ENCODE measurements at regions not wholly inside any gene's neighbourhood (a gene's known extent, or its start where the extent isn't known, plus 50 kb on each side); places are given as distances from the start of the nearest gene placed in this dataset.
"Not testable (repeated sequence)": the region's sequence is repeated elsewhere in the genome, so short reads cannot be mapped to it uniquely, and the experiment has no call there.

DNA sequence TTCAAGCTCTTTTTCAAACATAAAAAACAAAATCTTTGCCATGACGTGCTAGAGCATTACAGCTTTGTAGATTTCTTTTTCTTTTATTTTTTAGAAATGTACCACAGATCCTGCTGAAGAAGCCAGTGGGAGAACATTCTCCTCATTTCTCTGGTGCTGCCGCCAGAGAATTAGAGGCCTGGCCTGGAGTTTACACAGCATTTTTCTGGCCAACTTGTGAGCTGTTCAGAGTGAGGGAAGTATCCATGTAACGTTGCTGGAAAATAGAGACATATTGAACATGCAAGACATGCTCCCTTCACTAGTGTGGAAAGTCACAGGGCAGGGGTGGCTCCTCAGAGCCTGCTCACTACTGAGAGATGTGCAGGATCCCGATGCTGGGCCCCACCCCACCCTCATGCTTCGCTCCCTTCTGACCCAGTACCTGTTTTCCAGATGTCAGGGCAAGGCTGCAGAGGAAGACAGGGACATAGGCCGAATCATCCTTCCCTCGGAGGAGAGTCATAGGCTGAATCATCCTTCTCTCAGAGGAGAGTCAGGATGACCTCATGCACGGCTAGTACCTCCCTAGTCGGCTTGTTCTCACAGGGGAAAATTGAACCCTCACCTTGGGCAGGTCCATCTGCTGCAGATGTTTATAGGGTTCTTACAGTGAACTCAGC, 298.5 kb downstream of the INSIG2 start:
- Mint-ChIP-seq H3K36me3 (no peaks in the 10 kb centered on the region), H3K27me3 (no peaks in the 10 kb centered on the region), H3K27ac (no peak overlapping the region), H3K4me1 (no peaks in the 10 kb centered on the region), H3K4me3 (no peak overlapping the region), H3K9me3 (no peaks in the 10 kb centered on the region)
- POLR2A ChIA-PET = no interaction called here
- DNase-seq (no peak), ATAC-seq (ENCODE audit: low read depth) (no peak)

- H3K36me3 Mint-ChIP-seq = no peaks in the 10 kb centered on the region
- peaks cover 2% of the 10 kb centered on the region for H3K27me3 Mint-ChIP-seq
- POLR2A ChIA-PET = no interaction called here
- no peak overlapping the region for H3K4me3 Mint-ChIP-seq
- H3K27ac Mint-ChIP-seq = no peak overlapping the region
- DNase-seq (no peak), ATAC-seq (ENCODE audit: low read depth) (no peak)
- H3K9me3 Mint-ChIP-seq = no peaks in the 10 kb centered on the region
- no peaks in the 10 kb centered on the region for H3K4me1 Mint-ChIP-seq
These were observed 292.8 kb downstream of the INSIG2 start for GRCh38 chr2:118380915-118381653.

GRCh38 chr2:118375907-118376485, 287.7 kb downstream of the INSIG2 start:
- Mint-ChIP-seq H3K9me3 (no peaks in the 10 kb centered on the region), H3K4me1 (no peaks in the 10 kb centered on the region), H3K36me3 (no peaks in the 10 kb centered on the region), H3K4me3 (no peak overlapping the region), H3K27ac (no peak overlapping the region), H3K27me3 (peaks cover 2% of the 10 kb centered on the region)
- ATAC-seq (ENCODE audit: low read depth) = no peak
- DNase-seq = no peak
- POLR2A ChIA-PET = no interaction called here

GRCh38 chr2:118374974-118375755, 286.9 kb downstream of the INSIG2 start:
- DNase-seq (no peak), ATAC-seq (ENCODE audit: low read depth) (no peak)
- Mint-ChIP-seq H3K27me3 (peaks cover 2% of the 10 kb centered on the region), H3K4me3 (no peak overlapping the region), H3K4me1 (no peaks in the 10 kb centered on the region), H3K27ac (no peak overlapping the region), H3K9me3 (no peaks in the 10 kb centered on the region), H3K36me3 (no peaks in the 10 kb centered on the region)
- POLR2A ChIA-PET = no interaction called here

- POLR2A ChIA-PET = no interaction called here
- DNase-seq (no peak), ATAC-seq (ENCODE audit: low read depth) (no peak)
- H3K27me3 Mint-ChIP-seq = peaks cover 4% of the 10 kb centered on the region
- no peaks in the 10 kb centered on the region for H3K36me3 Mint-ChIP-seq
- no peak overlapping the region for H3K27ac Mint-ChIP-seq
- H3K9me3 Mint-ChIP-seq = no peaks in the 10 kb centered on the region
- H3K4me3 Mint-ChIP-seq = no peak overlapping the region
- H3K4me1 Mint-ChIP-seq = no peaks in the 10 kb centered on the region
These were observed 284.9 kb downstream of the INSIG2 start for GRCh38 chr2:118372886-118373830.

GRCh38 chr2:118371515-118371914, 283.2 kb downstream of the INSIG2 start:
- no peak for ATAC-seq (ENCODE audit: low read depth)
- Mint-ChIP-seq H3K27me3 (peaks cover 4% of the 10 kb centered on the region), H3K4me1 (no peaks in the 10 kb centered on the region), H3K4me3 (no peak overlapping the region), H3K27ac (no peak overlapping the region), H3K9me3 (no peaks in the 10 kb centered on the region), H3K36me3 (no peaks in the 10 kb centered on the region)
- POLR2A ChIA-PET = no interaction called here
- no peak for DNase-seq

DNA sequence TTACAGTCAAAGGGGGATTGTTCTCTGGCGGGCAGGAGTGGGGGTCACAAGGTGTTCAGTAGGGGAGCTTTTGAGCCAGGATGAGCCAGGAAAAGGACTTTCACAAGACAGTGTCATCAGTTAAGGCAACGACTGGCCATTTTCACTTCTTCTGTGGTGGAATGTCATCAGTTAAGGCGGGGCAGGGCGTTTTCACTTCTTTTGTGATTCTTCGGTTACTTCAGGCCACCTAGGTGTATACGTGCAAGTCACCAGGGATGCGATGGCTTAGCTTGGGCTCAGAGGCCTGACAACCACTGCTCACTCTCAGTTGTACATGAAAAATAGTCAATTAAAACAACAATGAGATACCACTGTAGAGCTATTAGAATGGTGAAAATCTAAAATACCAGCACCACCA, 281.2 kb downstream of the INSIG2 start:
- POLR2A ChIA-PET; H3K4me1 Mint-ChIP-seq; H3K9me3 Mint-ChIP-seq; DNase-seq; H3K27me3 Mint-ChIP-seq; H3K27ac Mint-ChIP-seq; H3K36me3 Mint-ChIP-seq; H3K4me3 Mint-ChIP-seq; ATAC-seq (ENCODE audit: low read depth): not testable (repeated sequence)

DNA sequence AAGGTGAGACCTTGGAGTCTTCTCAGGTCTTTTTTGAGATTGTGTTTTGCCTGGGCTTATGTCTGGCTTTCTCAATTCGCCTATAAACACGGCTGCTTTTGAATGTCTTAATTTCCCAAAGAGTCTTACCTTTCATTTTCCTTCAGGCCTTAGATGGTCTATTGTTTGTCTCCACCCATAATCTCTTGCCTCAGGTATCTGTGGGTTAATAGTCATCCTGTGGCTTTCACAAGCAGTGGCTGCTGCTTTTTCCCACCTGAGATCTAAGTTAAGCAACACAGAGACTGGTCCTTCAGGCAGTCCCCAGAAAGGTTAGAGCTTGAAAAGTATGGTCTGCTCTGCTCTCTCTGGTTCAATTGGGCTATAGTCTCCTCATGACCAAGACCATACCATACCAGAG, 275.3 kb downstream of the INSIG2 start:
- POLR2A ChIA-PET = no interaction called here
- no peak for DNase-seq
- no peaks in the 10 kb centered on the region for H3K9me3 Mint-ChIP-seq
- H3K27me3 Mint-ChIP-seq = peaks cover 11% of the 10 kb centered on the region
- H3K27ac Mint-ChIP-seq = no peak overlapping the region
- H3K4me3 Mint-ChIP-seq = no peak overlapping the region
- no peak for ATAC-seq (ENCODE audit: low read depth)
- H3K4me1 Mint-ChIP-seq = no peaks in the 10 kb centered on the region
- no peaks in the 10 kb centered on the region for H3K36me3 Mint-ChIP-seq

- POLR2A ChIA-PET = no interaction called here
- no peak for DNase-seq
- Mint-ChIP-seq H3K27ac (no peak overlapping the region), H3K4me1 (no peaks in the 10 kb centered on the region), H3K27me3 (peaks cover 5% of the 10 kb centered on the region), H3K9me3 (no peaks in the 10 kb centered on the region), H3K4me3 (no peak overlapping the region), H3K36me3 (no peaks in the 10 kb centered on the region)
- no peak for ATAC-seq (ENCODE audit: low read depth)
These were observed 267.8 kb downstream of the INSIG2 start for GRCh38 chr2:118356051-118356450.

GRCh38 chr2:118351796-118352195, 263.5 kb downstream of the INSIG2 start:
- Mint-ChIP-seq H3K36me3 (no peaks in the 10 kb centered on the region), H3K4me1 (no peaks in the 10 kb centered on the region), H3K9me3 (no peaks in the 10 kb centered on the region)

DNA sequence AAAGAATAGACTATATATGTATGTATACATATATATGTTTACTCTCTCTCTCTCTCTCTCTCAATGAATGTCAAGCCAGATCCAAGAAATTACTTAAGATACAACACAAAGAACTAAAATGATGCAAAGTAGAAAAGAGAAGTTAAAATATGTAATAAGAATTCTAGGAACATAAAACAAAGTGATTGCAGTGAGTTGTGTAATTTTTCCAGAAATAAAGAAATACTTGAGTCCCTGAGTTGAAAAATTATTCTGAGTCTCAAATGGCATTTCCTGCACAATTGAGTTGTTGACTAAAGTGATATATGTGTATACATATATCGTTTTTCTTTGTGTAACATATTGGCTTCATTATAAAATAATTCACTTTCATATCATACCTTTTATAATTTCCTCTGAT, 262.4 kb downstream of the INSIG2 start:
- no peak for ATAC-seq (ENCODE audit: low read depth)
- DNase-seq = no peak
- Mint-ChIP-seq H3K27me3 (peaks cover 4% of the 10 kb centered on the region), H3K27ac (no peak overlapping the region), H3K36me3 (no peaks in the 10 kb centered on the region), H3K4me3 (no peak overlapping the region), H3K4me1 (no peaks in the 10 kb centered on the region), H3K9me3 (no peaks in the 10 kb centered on the region)
- POLR2A ChIA-PET = no interaction called here

More at GRCh38 chr2:118351796-118352195, 263.5 kb downstream of the INSIG2 start:
- DNase-seq (no peak), ATAC-seq (ENCODE audit: low read depth) (no peak)
- Mint-ChIP-seq H3K27ac (no peak overlapping the region), H3K4me3 (no peak overlapping the region), H3K27me3 (peaks cover 2% of the 10 kb centered on the region)
- POLR2A ChIA-PET = no interaction called here

GRCh38 chr2:118349365-118349764, 261.1 kb downstream of the INSIG2 start:
- DNase-seq (no peak), ATAC-seq (ENCODE audit: low read depth) (no peak)
- Mint-ChIP-seq H3K4me1 (no peaks in the 10 kb centered on the region), H3K36me3 (no peaks in the 10 kb centered on the region), H3K9me3 (no peaks in the 10 kb centered on the region), H3K27me3 (peaks cover 4% of the 10 kb centered on the region), H3K27ac (no peak overlapping the region), H3K4me3 (no peak overlapping the region)
- POLR2A ChIA-PET = no interaction called here

Data from activated naive CD8-positive, alpha-beta T cell treated with anti-CD3 and anti-CD28 coated beads, Interleukin-2, amount 10 ng/mL, durations not matched to agents 7 days and 5 days (primary cell).